Heart left ventricle (tissue), 13 donors: ENCODE measurements at regions not wholly inside any gene's neighbourhood (a gene's known extent, or its start where the extent isn't known, plus 50 kb on each side); places are given as distances from the start of the nearest gene placed in this dataset.

Experiments used
- CTCF ChIP-seq, 12 donors: fragments of 200-600 bp; sonication (generic) in 4 of 12; IDR thresholded peaks; one replicate each; pipeline versions ENCODE4 v1.5.0 to v1.8.0; 2018 to 2022; ENCODE audit warnings: antibody characterized with exemption in 12 of 12, mild to moderate bottlenecking in 5 of 12
- POLR2A ChIP-seq, 2 donors: fragments of 450-650 bp; IDR thresholded peaks; one replicate each; pipeline ENCODE4 v1.6.1; 2017; ENCODE audit warnings: antibody characterized with exemption in 2 of 2, mild to moderate bottlenecking in 2 of 2, moderate library complexity in 2 of 2
- donor health status: ischemic (EF 13 %, LVEDD 7.1; RV severe dilation, severe dysfunction).
- donor health status: DM: no; HTN: yes; CAD: no.
- donor health status: DM: no; HTN: no; CAD: no.
- donor health status: ischemic (EF 25% LVEDD 6.9; RV normal size, moderate dysfunction).
- donor health status: ischemic (EF 25% LVEDD 5.7; RV mildly dilated, moderate dysfunction).
- donor health status: ischemic (EF 35%, LVEDD 5.7; RV mildly dilated, moderate dysfunction).
- donor health status: nonischemic (EF 11% LVEDD 7.7; RV severe dilation, severe dysfunction).
- donor health status: DM: yes; HTN: yes; CAD: no.
- donor health status: PGD.
- donor health status: ischemic (EF 29% LVEDD 5.4; RV normal size, mild dysfunction).
- donor health status: nonischemic (EF 23%, LVEDD 6.1; RV moderate dilation, normal function).

GRCh38 chr13:44028734-44029133 is 149.0 kb downstream of the LACC1 start:
- TF ChIP-seq POLR2A (IDR thresholded peaks at IDR 0.05) = no peak
- TF ChIP-seq CTCF (IDR thresholded peaks at IDR 0.05) = no peak
